ENCODE measurements at regions not wholly inside any gene's neighbourhood (a gene's known extent, or its start where the extent isn't known, plus 50 kb on each side); places are given as distances from the start of the nearest gene placed in this dataset.

DNA sequence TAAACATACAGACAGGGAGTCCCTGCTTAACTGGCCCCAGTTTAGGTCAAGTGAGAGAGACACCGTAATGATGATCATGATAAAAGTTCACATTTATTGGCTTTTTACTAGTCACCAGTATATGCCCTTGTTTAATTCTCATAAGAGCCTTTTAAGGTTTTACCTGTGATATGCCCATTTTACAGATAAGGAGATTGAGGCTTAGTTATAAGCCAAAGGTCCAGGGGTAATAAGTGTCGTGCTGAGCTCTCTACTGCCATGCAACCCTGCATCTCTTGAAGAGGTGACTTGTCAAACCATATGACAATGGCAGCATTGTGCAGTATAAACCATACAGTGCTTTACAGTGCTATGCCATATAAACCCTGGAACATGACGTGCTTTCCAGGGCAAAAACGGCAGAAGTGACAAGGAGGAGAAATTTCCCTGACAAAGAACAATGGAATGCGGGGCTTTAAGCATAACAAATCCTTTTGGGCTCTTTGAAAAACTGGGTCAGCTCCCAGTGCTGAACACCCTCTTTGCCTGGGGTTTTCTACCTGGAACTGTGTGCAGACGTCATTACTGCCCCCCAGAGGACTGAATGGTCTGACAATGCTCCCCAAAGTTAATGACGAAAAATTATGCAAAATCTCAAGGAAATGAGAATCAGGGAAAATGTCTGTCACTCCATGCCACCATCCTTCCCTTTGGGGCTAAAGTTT lies 59.7 kb upstream of the C14orf132 start:
- TF ChIP-seq CTCF (IDR thresholded peaks at IDR 0.05), result peak; percentile 33
- DNase-seq (ENCODE audit: extremely low spot score, unreplicated experiment), result no peak
- no peak overlapping the region for H3K27ac Mint-ChIP-seq (ENCODE audit: unreplicated experiment)
- H3K4me3 Mint-ChIP-seq (ENCODE audit: unreplicated experiment), result no peak overlapping the region
- H3K36me3 Mint-ChIP-seq (ENCODE audit: unreplicated experiment), result no peaks in the 10 kb centered on the region
- H3K27me3 Mint-ChIP-seq (ENCODE audit: unreplicated experiment), result peaks cover 17% of the 10 kb centered on the region
- no peaks in the 10 kb centered on the region for H3K4me1 Mint-ChIP-seq (ENCODE audit: unreplicated experiment)
- no peaks in the 10 kb centered on the region for H3K9me3 Mint-ChIP-seq (ENCODE audit: unreplicated experiment)

DNA sequence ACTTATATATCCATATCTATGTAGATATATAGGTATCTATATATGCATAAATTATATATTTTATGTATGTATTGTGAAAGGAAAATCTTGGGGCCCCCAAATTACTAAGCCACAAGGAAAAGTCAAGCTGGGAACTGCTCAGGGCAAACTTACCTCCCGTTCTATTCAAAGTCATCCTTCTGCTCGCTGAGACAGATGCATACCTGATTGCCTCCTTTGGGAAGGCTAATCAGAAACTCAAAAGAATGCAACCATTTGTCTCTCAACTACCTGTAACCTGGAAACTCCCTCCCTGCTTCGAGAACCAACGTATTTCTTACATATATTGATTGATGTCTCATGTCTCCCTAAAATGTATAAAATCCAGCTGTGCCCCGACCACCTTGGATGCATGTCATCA lies 58.8 kb upstream of the C14orf132 start:
- H3K27me3 Mint-ChIP-seq (ENCODE audit: unreplicated experiment), result peaks cover 17% of the 10 kb centered on the region

GRCh38 chr14:95981965-95982364 lies 57.2 kb upstream of the C14orf132 start:
- TF ChIP-seq CTCF (IDR thresholded peaks at IDR 0.05), result no peak

More for the DNA sequence above, 58.8 kb upstream of the C14orf132 start:
- Mint-ChIP-seq H3K36me3 (ENCODE audit: unreplicated experiment) (no peaks in the 10 kb centered on the region), H3K4me3 (ENCODE audit: unreplicated experiment) (no peak overlapping the region), H3K9me3 (ENCODE audit: unreplicated experiment) (no peaks in the 10 kb centered on the region), H3K27ac (ENCODE audit: unreplicated experiment) (no peak overlapping the region), H3K4me1 (ENCODE audit: unreplicated experiment) (no peaks in the 10 kb centered on the region)
- no peak for TF ChIP-seq CTCF (IDR thresholded peaks at IDR 0.05)
- DNase-seq (ENCODE audit: extremely low spot score, unreplicated experiment), result no peak

DNA sequence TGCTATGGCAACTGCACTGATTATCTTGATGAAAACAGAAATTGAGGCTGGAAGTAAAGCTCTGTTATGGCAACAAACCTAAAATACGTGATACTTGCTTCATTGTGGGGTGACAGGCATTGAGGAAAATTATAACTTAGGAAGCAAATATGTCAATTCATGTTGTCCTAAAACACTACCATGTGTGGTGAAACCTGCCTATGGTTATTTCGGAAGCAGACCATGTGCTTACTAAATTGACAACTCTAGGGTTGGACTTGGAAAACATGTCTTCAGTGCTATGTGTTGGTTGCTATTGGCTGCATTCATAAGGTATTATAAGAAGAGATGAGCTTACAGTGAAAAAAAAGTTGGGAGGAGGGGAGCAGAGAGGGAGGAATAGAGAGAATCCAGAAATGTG lies 55.0 kb upstream of the C14orf132 start:
- Mint-ChIP-seq H3K27ac (ENCODE audit: unreplicated experiment) (no peak overlapping the region), H3K9me3 (ENCODE audit: unreplicated experiment) (no peaks in the 10 kb centered on the region), H3K4me1 (ENCODE audit: unreplicated experiment) (no peaks in the 10 kb centered on the region), H3K36me3 (ENCODE audit: unreplicated experiment) (no peaks in the 10 kb centered on the region), H3K27me3 (ENCODE audit: unreplicated experiment) (peaks cover 29% of the 10 kb centered on the region), H3K4me3 (ENCODE audit: unreplicated experiment) (no peak overlapping the region)
- no peak for TF ChIP-seq CTCF (IDR thresholded peaks at IDR 0.05)
- no peak for DNase-seq (ENCODE audit: extremely low spot score, unreplicated experiment)

More at GRCh38 chr14:95981965-95982364, 57.2 kb upstream of the C14orf132 start:
- Mint-ChIP-seq H3K4me3 (ENCODE audit: unreplicated experiment) (no peak overlapping the region), H3K27ac (ENCODE audit: unreplicated experiment) (no peak overlapping the region), H3K27me3 (ENCODE audit: unreplicated experiment) (peaks cover 27% of the 10 kb centered on the region), H3K36me3 (ENCODE audit: unreplicated experiment) (no peaks in the 10 kb centered on the region), H3K4me1 (ENCODE audit: unreplicated experiment) (no peaks in the 10 kb centered on the region), H3K9me3 (ENCODE audit: unreplicated experiment) (no peaks in the 10 kb centered on the region)
- no peak for DNase-seq (ENCODE audit: extremely low spot score, unreplicated experiment)
